Keratinocyte (primary cell): ENCODE measurements at regions not wholly inside any gene's neighbourhood (a gene's known extent, or its start where the extent isn't known, plus 50 kb on each side); places are given as distances from the start of the nearest gene placed in this dataset.

Experiments used
- DNase-seq: peaks from one replicate; pipeline ENCODE4 v3.0.0-alpha.2; 2011; ENCODE audit warnings: low read depth, missing footprints, low spot score
- FAIRE-seq: peaks from 2 replicates; lab custom pipeline; 2011; peaks lifted over from hg19 to GRCh38; lab: Jason Lieb, UNC
- H2AFZ ChIP-seq: 2 replicates; pipeline ENCODE4 v1.6.0; 2012; ENCODE audit warnings: low read length, control low read depth, inconsistent platforms; ENCODE audit not compliant: control insufficient read depth
- H3K27ac ChIP-seq: 2 replicates; pipeline ENCODE4 v1.5.1; 2011; ENCODE audit warnings: low read length; ENCODE audit not compliant: control insufficient read depth, insufficient read depth
- H3K27me3 ChIP-seq: 3 replicates; pipeline ENCODE4 v1.6.0; 2011; ENCODE audit warnings: low read length; ENCODE audit not compliant: control insufficient read depth, insufficient read depth; ENCODE audit errors: extremely low read depth
- H3K36me3 ChIP-seq, 2 experiments: 2 replicates in 1 of 2; 3 replicates in 1 of 2; pipeline ENCODE4 v1.5.1; 2011; ENCODE audit warnings: low read length in 2 of 2, mild to moderate bottlenecking in 1 of 2; ENCODE audit not compliant: control insufficient read depth in 2 of 2, insufficient read depth in 2 of 2; ENCODE audit errors: extremely low read depth in 1 of 2
- H3K4me1 ChIP-seq: 3 replicates; pipeline ENCODE4 v1.5.1; 2011; ENCODE audit warnings: low read length; ENCODE audit not compliant: control insufficient read depth, insufficient read depth; ENCODE audit errors: extremely low read depth
- H3K4me2 ChIP-seq: 3 replicates; pipeline ENCODE4 v1.6.0; 2011; ENCODE audit warnings: low read depth, low read length; ENCODE audit not compliant: control insufficient read depth, insufficient read depth; ENCODE audit errors: extremely low read depth
- H3K4me3 ChIP-seq, 3 experiments: fragments of 200-600 bp in 1 of 3; sonication (generic) in 1 of 3; 2 replicates in 2 of 3; 3 replicates in 1 of 3; pipeline ENCODE4 v1.5.1; 2011 to 2016; ENCODE audit warnings: low read length in 3 of 3, mild to moderate bottlenecking in 3 of 3, control low read depth in 2 of 3, inconsistent platforms in 1 of 3, low read depth in 1 of 3, mixed read lengths in 1 of 3, mixed run types in 1 of 3, moderate library complexity in 1 of 3; ENCODE audit not compliant: control insufficient read depth in 2 of 3, insufficient read depth in 2 of 3; ENCODE audit errors: extremely low read depth in 1 of 3
- H3K79me2 ChIP-seq: 2 replicates; pipeline ENCODE4 v1.6.0; 2012; ENCODE audit warnings: low read length; ENCODE audit not compliant: control insufficient read depth, insufficient read depth
- H3K9ac ChIP-seq: 3 replicates; pipeline ENCODE4 v1.6.0; 2011; ENCODE audit warnings: low read length; ENCODE audit not compliant: control insufficient read depth, insufficient read depth; ENCODE audit errors: extremely low read depth
- H3K9me1 ChIP-seq: 3 replicates; pipeline ENCODE4 v1.6.0; 2011; ENCODE audit warnings: low read length; ENCODE audit not compliant: control insufficient read depth, insufficient read depth; ENCODE audit errors: extremely low read depth
- H3K9me3 ChIP-seq: 2 replicates; pipeline ENCODE4 v1.5.1; 2012; ENCODE audit warnings: low read depth, low read length; ENCODE audit not compliant: control insufficient read depth
- H4K20me1 ChIP-seq: 3 replicates; pipeline ENCODE4 v1.6.0; 2011; ENCODE audit warnings: low read length; ENCODE audit not compliant: control insufficient read depth, insufficient read depth; ENCODE audit errors: extremely low read depth
- EZH2 ChIP-seq: IDR thresholded peaks from one replicate; pipeline ENCODE4 v1.6.1; 2012; ENCODE audit warnings: inconsistent platforms, mild to moderate bottlenecking, low read length, moderate library complexity
- dilution Hi-C: fragments of 300-500 bp; cut with MboI; formaldehyde crosslinking; loops from one replicate; pipeline ENCODE4 v1.7.0; 2020; ENCODE audit warnings: low sequenced_read_pairs; ENCODE audit not compliant: extremely low pct_ligation_motif_present
- TF ChIP-seq, protein P1 (sequence below), 3 experiments: IDR thresholded peaks in 1 of 3; conservative IDR thresholded peaks in 1 of 3; optimal IDR thresholded peaks in 1 of 3; 2 replicates in 2 of 3; 3 replicates in 1 of 3; pipeline versions ENCODE3 to v1.5.1; 2011; ENCODE audit warnings: low read length in 3 of 3, mild to moderate bottlenecking in 3 of 3, moderate library complexity in 2 of 3, control low read depth in 1 of 3, inconsistent platforms in 1 of 3; ENCODE audit not compliant: insufficient read depth in 2 of 3; ENCODE audit errors: extremely low read depth in 1 of 3

DNA sequence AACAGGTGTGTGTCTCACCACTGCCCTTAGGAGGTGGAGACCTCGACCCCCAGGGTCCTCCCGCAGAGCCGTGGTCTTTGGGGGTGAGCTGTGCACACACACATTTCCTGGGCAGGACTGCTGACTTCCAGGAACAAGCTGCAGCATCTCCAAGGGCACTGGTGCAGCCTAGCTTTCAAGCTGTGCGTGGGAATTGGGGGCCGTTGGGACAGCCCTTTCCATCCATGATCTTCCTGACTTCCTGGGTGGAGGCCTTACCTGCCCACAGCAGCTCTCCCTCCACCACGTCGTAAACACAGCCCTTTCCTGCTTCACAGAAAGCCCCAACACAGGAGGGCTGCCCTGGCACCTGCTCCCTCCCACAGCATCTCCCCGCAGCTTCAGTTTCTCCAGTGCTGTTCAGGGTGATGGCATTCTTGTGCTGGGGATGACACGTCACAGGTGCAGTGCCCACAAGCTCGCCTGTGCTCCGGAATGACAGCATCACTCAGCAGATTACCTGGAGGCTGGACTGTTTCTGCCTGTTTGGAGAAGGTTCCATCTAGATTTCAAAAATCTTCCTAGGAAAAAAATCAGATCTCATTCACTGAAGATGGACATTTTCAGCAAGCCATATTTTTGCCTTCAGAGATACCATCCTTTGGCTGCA, 208.0 kb upstream of the PPP2R2D start:
- Histone ChIP-seq H3K9me1 (no peaks in the 10 kb centered on the region), H3K27me3 (no peaks in the 10 kb centered on the region), H3K4me2 (no peak overlapping the region), H3K79me2 (no peaks in the 10 kb centered on the region), H3K27ac (no peak overlapping the region), H3K9me3 (peaks cover 11% of the 10 kb centered on the region), H2AFZ (no peak overlapping the region), H3K36me3 (no peaks in the 10 kb centered on the region), H3K9ac (no peak overlapping the region), H4K20me1 (no peaks in the 10 kb centered on the region), H3K4me1 (no peaks in the 10 kb centered on the region), H3K4me3 (no peak overlapping the region)
- FAIRE-seq (no peak), DNase-seq (no peak)
- TF ChIP-seq EZH2: no peak
- TF ChIP-seq, protein P1, sequence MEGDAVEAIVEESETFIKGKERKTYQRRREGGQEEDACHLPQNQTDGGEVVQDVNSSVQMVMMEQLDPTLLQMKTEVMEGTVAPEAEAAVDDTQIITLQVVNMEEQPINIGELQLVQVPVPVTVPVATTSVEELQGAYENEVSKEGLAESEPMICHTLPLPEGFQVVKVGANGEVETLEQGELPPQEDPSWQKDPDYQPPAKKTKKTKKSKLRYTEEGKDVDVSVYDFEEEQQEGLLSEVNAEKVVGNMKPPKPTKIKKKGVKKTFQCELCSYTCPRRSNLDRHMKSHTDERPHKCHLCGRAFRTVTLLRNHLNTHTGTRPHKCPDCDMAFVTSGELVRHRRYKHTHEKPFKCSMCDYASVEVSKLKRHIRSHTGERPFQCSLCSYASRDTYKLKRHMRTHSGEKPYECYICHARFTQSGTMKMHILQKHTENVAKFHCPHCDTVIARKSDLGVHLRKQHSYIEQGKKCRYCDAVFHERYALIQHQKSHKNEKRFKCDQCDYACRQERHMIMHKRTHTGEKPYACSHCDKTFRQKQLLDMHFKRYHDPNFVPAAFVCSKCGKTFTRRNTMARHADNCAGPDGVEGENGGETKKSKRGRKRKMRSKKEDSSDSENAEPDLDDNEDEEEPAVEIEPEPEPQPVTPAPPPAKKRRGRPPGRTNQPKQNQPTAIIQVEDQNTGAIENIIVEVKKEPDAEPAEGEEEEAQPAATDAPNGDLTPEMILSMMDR (optimal IDR thresholded peaks at IDR 0.05 in 1 of 3, IDR thresholded peaks at IDR 0.05 in 1 of 3, conservative IDR thresholded peaks at IDR 0.05 in 1 of 3; ENCODE audit: extremely low read depth in 1 of 3, insufficient read depth in 2 of 3, low read length in 3 of 3): no peak
- dilution Hi-C loops: no loop called here

DNA sequence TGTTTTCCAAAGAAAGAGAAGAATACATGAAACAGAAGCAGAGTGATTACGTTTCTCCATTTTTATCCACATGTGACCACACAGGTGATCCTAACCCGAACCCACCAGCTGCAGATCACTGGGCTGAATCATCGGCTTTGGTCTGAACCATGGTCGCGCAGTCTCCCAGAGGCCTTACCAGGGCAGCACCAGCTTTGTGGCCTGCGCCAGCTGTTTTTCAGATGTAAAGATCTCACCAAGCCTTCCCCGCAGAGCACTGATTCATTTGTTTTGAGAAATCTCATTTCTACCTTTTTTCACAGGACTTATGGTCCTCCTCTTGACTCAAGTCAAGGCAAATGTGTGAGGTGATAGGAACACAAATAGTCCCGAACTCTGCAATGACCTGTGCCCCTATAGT, 207.0 kb upstream of the PPP2R2D start:
- no peak overlapping the region for H3K4me3 ChIP-seq
- H3K4me2 ChIP-seq: no peak overlapping the region
- H3K27me3 ChIP-seq: no peaks in the 10 kb centered on the region
- H4K20me1 ChIP-seq: no peaks in the 10 kb centered on the region
- no peaks in the 10 kb centered on the region for H3K79me2 ChIP-seq
- no peaks in the 10 kb centered on the region for H3K9me1 ChIP-seq
- no peak overlapping the region for H2AFZ ChIP-seq
- peaks cover 6% of the 10 kb centered on the region for H3K9me3 ChIP-seq
- H3K9ac ChIP-seq: no peak overlapping the region
- no peaks in the 10 kb centered on the region for H3K4me1 ChIP-seq
- TF ChIP-seq EZH2: no peak
- TF ChIP-seq, protein P1 (optimal IDR thresholded peaks at IDR 0.05 in 1 of 3, IDR thresholded peaks at IDR 0.05 in 1 of 3, conservative IDR thresholded peaks at IDR 0.05 in 1 of 3; ENCODE audit: extremely low read depth in 1 of 3, insufficient read depth in 2 of 3, low read length in 3 of 3): no peak
- H3K27ac ChIP-seq: no peak overlapping the region
- no peaks in the 10 kb centered on the region for H3K36me3 ChIP-seq
- dilution Hi-C loops: no loop called here
- FAIRE-seq (no peak), DNase-seq (no peak)
